Mesodermal cell (in vitro differentiated cells): ENCODE measurements at regions not wholly inside any gene's neighbourhood (a gene's known extent, or its start where the extent isn't known, plus 50 kb on each side); places are given as distances from the start of the nearest gene placed in this dataset.

ENCODE experiments used
- H3K27ac ChIP-seq: 2 replicates; pipeline ENCODE4 v1.7.0; 2013; ENCODE audit warnings: mild to moderate bottlenecking, low read depth, low read length, moderate library complexity; ENCODE audit not compliant: severe bottlenecking
- H3K36me3 ChIP-seq: 2 replicates; pipeline ENCODE4 v1.7.1; 2013; ENCODE audit warnings: mild to moderate bottlenecking, low read length, moderate library complexity; ENCODE audit not compliant: control insufficient read depth, insufficient read depth
- H3K4me1 ChIP-seq: one replicate; pipeline ENCODE4 v1.7.1; 2013; ENCODE audit warnings: mild to moderate bottlenecking, low read length; ENCODE audit not compliant: insufficient read depth, control insufficient read depth, poor library complexity, severe bottlenecking
- H3K4me3 ChIP-seq: 2 replicates; pipeline ENCODE4 v1.7.0; 2013; ENCODE audit warnings: low read length, control low read depth, mild to moderate bottlenecking; ENCODE audit not compliant: insufficient read depth, poor library complexity, severe bottlenecking; ENCODE audit errors: extremely low read depth
- H3K9me3 ChIP-seq: 2 replicates; pipeline ENCODE4 v1.7.1; 2013; ENCODE audit warnings: mild to moderate bottlenecking, low read length, moderate library complexity; ENCODE audit not compliant: control insufficient read depth
- WGBS, 2 experiments: methylation state at CpG; one replicate each; pipeline ENCODE4 v1.1.5; 2013; ENCODE audit warnings: missing lambda C conversion rate in 2 of 2; ENCODE audit not compliant: insufficient coverage in 2 of 2; 5-methylcytosine and 5-hydroxymethylcytosine counted together

- Histone ChIP-seq H3K36me3 (no peaks in the 10 kb centered on the region), H3K9me3 (peaks cover 9% of the 10 kb centered on the region), H3K4me3 (no peak overlapping the region), H3K4me1 (no peaks in the 10 kb centered on the region), H3K27ac (no peak overlapping the region)
- no CpG with 5 or more reads among the region's 1 CpG for WGBS, 2 experiments
These were observed 160.3 kb downstream of the EDN1 start for GRCh38 chr6:12450467-12450866.

- WGBS, 2 experiments, result 89 to 96% methylated on average over 8 to 10 of the region's 12 CpGs
- Histone ChIP-seq H3K4me3 (no peak overlapping the region), H3K9me3 (peaks cover 9% of the 10 kb centered on the region), H3K27ac (no peak overlapping the region), H3K36me3 (no peaks in the 10 kb centered on the region), H3K4me1 (no peaks in the 10 kb centered on the region)
These were observed 166.2 kb downstream of the EDN1 start for GRCh38 chr6:12456343-12456742.

GRCh38 chr6:12457094-12457493, 166.9 kb downstream of the EDN1 start:
- peaks cover 9% of the 10 kb centered on the region for H3K9me3 ChIP-seq
- H3K4me1 ChIP-seq, result no peaks in the 10 kb centered on the region
- no peak overlapping the region for H3K27ac ChIP-seq
- 60% methylated on average over 1 of the region's 3 CpGs; no CpG with 5 or more reads in 1 of the 2 experiments for WGBS, 2 experiments
- no peaks in the 10 kb centered on the region for H3K36me3 ChIP-seq
- H3K4me3 ChIP-seq, result no peak overlapping the region

GRCh38 chr6:12458558-12458957, 168.4 kb downstream of the EDN1 start:
- H3K4me3 ChIP-seq, result no peak overlapping the region
- no peak overlapping the region for H3K27ac ChIP-seq
- no peaks in the 10 kb centered on the region for H3K4me1 ChIP-seq
- no peaks in the 10 kb centered on the region for H3K36me3 ChIP-seq
- no peaks in the 10 kb centered on the region for H3K9me3 ChIP-seq
- 70 to 72% methylated on average over 3 of the region's 5 CpGs for WGBS, 2 experiments

GRCh38 chr6:12459945-12460661, 169.9 kb downstream of the EDN1 start:
- WGBS, 2 experiments, result 83 to 91% methylated on average over 4 of the region's 7 CpGs
- Histone ChIP-seq H3K27ac (no peak overlapping the region), H3K36me3 (no peaks in the 10 kb centered on the region), H3K9me3 (no peaks in the 10 kb centered on the region), H3K4me3 (no peak overlapping the region), H3K4me1 (no peaks in the 10 kb centered on the region)

GRCh38 chr6:12467706-12468670, 177.8 kb downstream of the EDN1 start:
- no peak overlapping the region for H3K27ac ChIP-seq
- peaks cover 8% of the 10 kb centered on the region for H3K4me1 ChIP-seq
- no peaks in the 10 kb centered on the region for H3K9me3 ChIP-seq
- no peaks in the 10 kb centered on the region for H3K36me3 ChIP-seq
- WGBS, 2 experiments, result 90 to 100% methylated on average over 3 to 5 of the region's 8 CpGs
- H3K4me3 ChIP-seq, result no peak overlapping the region

GRCh38 chr6:12472601-12473038, 182.5 kb downstream of the EDN1 start:
- no peaks in the 10 kb centered on the region for H3K36me3 ChIP-seq
- no peak overlapping the region for H3K4me3 ChIP-seq
- H3K27ac ChIP-seq, result no peak overlapping the region
- H3K4me1 ChIP-seq, result peaks cover 8% of the 10 kb centered on the region
- WGBS, 2 experiments, result 89 to 92% methylated on average over 3 to 4 of the region's 4 CpGs
- no peaks in the 10 kb centered on the region for H3K9me3 ChIP-seq

- H3K27ac ChIP-seq, result no peak overlapping the region
- H3K4me3 ChIP-seq, result no peak overlapping the region
- H3K9me3 ChIP-seq, result no peaks in the 10 kb centered on the region
- H3K4me1 ChIP-seq, result peaks cover 8% of the 10 kb centered on the region
- WGBS, 2 experiments, result 100% methylated on average over 1 of the region's 1 CpG; no CpG with 5 or more reads in 1 of the 2 experiments
- H3K36me3 ChIP-seq, result no peaks in the 10 kb centered on the region
These were observed 183.3 kb downstream of the EDN1 start for GRCh38 chr6:12473494-12473893.

- 94 to 97% methylated on average over 4 of the region's 7 CpGs for WGBS, 2 experiments
- Histone ChIP-seq H3K27ac (no peak overlapping the region), H3K4me3 (no peak overlapping the region), H3K36me3 (no peaks in the 10 kb centered on the region), H3K4me1 (peaks cover 8% of the 10 kb centered on the region), H3K9me3 (no peaks in the 10 kb centered on the region)
These were observed 184.3 kb downstream of the EDN1 start for GRCh38 chr6:12474167-12475140.

GRCh38 chr6:12476484-12476883, 186.3 kb downstream of the EDN1 start:
- Histone ChIP-seq H3K4me3 (no peak overlapping the region), H3K27ac (no peak overlapping the region), H3K4me1 (peaks cover 8% of the 10 kb centered on the region), H3K36me3 (no peaks in the 10 kb centered on the region), H3K9me3 (no peaks in the 10 kb centered on the region)
